Fibroblast of mammary gland (primary cell): ENCODE measurements at regions not wholly inside any gene's neighbourhood (a gene's known extent, or its start where the extent isn't known, plus 50 kb on each side); places are given as distances from the start of the nearest gene placed in this dataset.
A peak's percentile ranks its signal among the peaks of the same experiment; 100 is the strongest.

Experiments used
- DNase-seq: peaks from one replicate; pipeline ENCODE4 v3.0.0-alpha.2; 2010; ENCODE audit warnings: low read depth
- H3K4me3 ChIP-seq: 2 replicates; pipeline ENCODE4 v1.5.1; 2011; ENCODE audit warnings: low read depth, mild to moderate bottlenecking, low read length, moderate library complexity; ENCODE audit not compliant: control insufficient read depth
- TF ChIP-seq, protein P1 (sequence below): conservative IDR thresholded peaks from 2 replicates; pipeline ENCODE4 v1.5.1; 2011; ENCODE audit warnings: low read depth, low read length, inconsistent platforms; ENCODE audit not compliant: control insufficient read depth, insufficient read depth

DNA sequence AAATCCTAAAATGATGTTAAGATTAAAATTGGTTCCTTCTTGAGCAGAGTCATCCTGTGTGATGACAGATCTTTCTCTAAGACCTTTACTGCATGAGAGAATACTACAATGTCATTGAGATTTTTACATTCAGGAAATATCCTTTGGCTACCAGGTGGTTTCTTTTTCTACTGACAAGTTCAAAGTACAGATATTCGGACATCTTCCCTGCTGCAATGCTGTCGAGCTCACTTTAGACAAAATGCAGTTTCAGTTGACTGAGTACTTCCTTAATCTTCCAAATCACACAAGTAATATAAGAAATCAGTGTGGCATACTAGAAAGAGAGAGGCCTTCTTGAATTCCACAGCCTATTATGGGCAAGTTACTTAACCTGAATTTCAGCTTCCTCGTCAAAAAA lies 207.9 kb upstream of the ACVR2A start:
- H3K4me3 ChIP-seq, result no peak overlapping the region
- TF ChIP-seq, protein P1, sequence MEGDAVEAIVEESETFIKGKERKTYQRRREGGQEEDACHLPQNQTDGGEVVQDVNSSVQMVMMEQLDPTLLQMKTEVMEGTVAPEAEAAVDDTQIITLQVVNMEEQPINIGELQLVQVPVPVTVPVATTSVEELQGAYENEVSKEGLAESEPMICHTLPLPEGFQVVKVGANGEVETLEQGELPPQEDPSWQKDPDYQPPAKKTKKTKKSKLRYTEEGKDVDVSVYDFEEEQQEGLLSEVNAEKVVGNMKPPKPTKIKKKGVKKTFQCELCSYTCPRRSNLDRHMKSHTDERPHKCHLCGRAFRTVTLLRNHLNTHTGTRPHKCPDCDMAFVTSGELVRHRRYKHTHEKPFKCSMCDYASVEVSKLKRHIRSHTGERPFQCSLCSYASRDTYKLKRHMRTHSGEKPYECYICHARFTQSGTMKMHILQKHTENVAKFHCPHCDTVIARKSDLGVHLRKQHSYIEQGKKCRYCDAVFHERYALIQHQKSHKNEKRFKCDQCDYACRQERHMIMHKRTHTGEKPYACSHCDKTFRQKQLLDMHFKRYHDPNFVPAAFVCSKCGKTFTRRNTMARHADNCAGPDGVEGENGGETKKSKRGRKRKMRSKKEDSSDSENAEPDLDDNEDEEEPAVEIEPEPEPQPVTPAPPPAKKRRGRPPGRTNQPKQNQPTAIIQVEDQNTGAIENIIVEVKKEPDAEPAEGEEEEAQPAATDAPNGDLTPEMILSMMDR, result no peak
- DNase-seq, result no peak

DNA sequence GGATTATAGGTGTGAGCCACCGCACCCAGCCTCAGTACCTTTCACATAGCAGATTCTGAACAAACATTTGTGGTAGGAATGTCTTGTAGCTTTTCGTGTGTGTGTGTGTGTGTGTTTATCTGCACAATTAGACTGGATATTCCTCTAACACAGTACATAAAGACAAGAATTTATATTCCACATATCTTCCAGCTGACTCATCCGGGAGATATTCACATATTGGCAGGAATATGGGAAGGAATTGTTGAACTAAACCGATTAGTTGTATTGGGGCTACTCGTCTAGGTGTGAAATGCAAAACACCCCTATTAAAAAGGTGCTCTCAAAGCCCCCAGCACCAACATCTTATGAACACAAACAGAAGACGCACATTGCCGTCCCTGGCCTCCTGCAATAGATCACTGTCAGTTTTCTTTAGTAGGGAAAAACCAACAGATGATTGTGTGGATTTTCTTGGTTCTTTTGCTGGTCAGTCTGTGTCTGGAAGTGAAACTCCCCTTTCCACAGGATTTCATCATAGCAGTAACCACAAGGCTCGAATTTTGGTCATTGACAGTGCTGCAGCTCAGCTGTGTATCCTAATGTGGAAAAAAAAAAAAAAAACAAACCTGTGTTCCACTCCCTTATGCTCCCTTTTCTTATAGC lies 208.5 kb upstream of the ACVR2A start:
- H3K4me3 ChIP-seq, result no peak overlapping the region
- peak; percentile 79 for DNase-seq
- TF ChIP-seq, protein P1, result no peak

DNA sequence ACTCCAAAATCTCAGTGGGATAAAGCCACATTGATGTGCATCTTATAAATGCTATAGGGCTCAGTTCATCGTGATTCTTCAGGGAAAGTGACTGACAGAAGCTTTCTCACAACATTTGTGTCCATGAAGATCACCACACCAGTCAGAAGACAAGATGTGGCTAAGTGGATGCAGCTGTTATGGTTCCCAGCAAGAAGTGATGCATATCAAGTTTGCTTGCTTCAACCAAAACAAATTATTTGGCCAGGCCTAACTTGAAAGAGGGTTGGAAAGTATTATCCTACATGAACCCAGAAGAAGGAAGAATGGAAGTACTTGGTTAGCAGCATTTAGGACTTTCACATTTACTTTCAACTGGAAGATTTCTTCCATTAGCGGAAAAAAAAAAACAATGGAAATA lies 210.0 kb upstream of the ACVR2A start:
- DNase-seq, result no peak
- H3K4me3 ChIP-seq, result no peak overlapping the region
- TF ChIP-seq, protein P1, result no peak

DNA sequence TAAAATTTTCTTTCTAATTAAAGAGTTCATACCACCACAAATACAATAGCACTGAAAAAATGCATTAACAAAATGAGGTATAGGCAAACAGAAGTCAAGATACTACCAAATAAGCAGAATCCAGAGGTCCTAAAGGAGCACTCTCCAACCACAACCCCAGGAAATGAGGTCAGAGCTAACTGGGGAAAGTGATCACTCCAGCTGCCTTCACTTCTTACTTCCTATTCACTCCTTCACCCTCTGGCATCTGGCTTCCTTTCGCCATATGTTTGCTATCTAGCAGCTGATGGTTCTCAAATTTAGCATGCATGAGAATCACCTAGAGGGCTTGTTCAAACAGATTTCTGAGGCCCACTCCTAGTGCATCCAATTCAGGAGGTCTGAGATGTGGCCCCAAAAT lies 212.6 kb upstream of the ACVR2A start:
- DNase-seq, result peak; percentile 16
- TF ChIP-seq, protein P1, result no peak
- no peak overlapping the region for H3K4me3 ChIP-seq

DNA sequence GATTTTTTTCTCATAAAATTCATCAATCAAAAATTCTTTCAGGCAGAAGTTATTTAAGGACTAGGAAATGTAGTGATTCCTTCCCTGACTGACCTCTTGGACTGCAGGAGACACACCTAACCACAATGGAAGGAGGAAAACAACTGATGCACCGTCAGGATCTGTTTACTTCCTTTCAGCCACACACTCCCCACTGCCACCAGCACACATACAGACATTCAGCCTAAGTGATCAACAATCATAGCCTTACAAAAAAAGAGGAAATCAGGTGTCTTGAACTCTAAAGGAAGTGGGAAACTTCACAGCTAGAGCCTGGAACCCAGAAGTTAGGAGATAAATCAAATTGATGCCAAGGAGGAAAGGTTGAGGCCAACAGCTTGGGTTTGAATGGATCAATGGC lies 213.5 kb upstream of the ACVR2A start:
- TF ChIP-seq, protein P1, result no peak
- no peak overlapping the region for H3K4me3 ChIP-seq
- no peak for DNase-seq

DNA sequence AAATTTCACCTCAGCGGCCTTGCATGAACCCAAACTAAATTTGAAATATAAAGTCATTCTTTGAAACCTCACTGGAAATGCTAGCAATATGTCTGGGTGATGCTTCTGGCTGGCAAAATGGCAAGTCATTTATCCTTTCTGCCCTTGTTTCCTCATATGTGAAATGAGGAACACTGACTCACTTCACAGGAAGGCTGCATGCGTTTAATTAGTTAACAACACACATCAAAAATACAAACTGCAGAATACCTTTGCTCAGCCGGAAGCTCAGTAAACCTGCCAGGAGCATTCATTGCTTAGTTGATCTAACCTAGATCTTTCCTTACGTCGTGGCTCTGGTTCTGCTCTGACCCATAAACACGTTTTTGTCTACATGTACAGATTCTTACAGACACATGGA lies 214.2 kb upstream of the ACVR2A start:
- TF ChIP-seq, protein P1, result no peak
- H3K4me3 ChIP-seq, result no peak overlapping the region
- peak; percentile 9 for DNase-seq

DNA sequence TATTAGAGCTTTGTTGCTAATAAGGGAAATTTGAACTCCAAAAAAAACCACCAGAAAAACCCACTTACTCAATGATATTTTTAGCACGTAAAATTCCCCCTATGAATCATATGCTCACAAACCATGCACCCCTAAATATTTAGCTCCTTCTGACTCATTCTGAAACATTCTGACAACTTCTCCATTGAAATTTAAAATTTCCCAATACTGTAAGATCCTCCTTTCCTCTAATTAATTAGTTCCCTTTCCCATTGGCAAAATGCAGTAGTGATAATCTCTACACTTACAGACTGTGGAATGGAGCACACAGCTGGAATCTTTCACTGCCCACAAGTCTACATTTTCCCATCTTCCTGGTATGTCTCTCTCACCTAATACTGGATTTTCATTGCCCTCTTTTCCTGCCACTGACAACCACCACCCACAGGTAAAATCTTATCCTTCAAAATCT lies 215.8 kb upstream of the ACVR2A start:
- peak; percentile 9 for DNase-seq
- TF ChIP-seq, protein P1, result no peak
- H3K4me3 ChIP-seq, result no peak overlapping the region
